H9 (cell line): ENCODE measurements at regions not wholly inside any gene's neighbourhood (a gene's known extent, or its start where the extent isn't known, plus 50 kb on each side); places are given as distances from the start of the nearest gene placed in this dataset.

Source experiments
- DNase-seq: peaks from one replicate; pipeline ENCODE4 v3.0.0-alpha.2; 2017
- H2AFZ ChIP-seq: one replicate; pipeline ENCODE4 v1.6.1; 2013; ENCODE audit warnings: mild to moderate bottlenecking, low read length, control low read depth, moderate library complexity
- H2AK5ac ChIP-seq: 2 replicates; pipeline ENCODE4 v1.6.1; 2013; ENCODE audit warnings: low read length, control low read depth, mixed read lengths; ENCODE audit not compliant: insufficient read length
- H2BK120ac ChIP-seq: one replicate; pipeline ENCODE4 v1.6.1; 2013; ENCODE audit warnings: low read depth, mild to moderate bottlenecking, low read length, control low read depth, inconsistent platforms; ENCODE audit not compliant: poor library complexity, severe bottlenecking
- H2BK12ac ChIP-seq: 2 replicates; pipeline ENCODE4 v1.6.1; 2013; ENCODE audit warnings: low read length, control low read depth, mixed read lengths, low read depth; ENCODE audit not compliant: insufficient read length
- H2BK15ac ChIP-seq: 2 replicates; pipeline ENCODE4 v1.6.1; 2013; ENCODE audit warnings: low read depth, low read length, control low read depth
- H2BK20ac ChIP-seq: one replicate; pipeline ENCODE4 v1.6.1; 2013; ENCODE audit warnings: low read depth, mild to moderate bottlenecking, low read length, control low read depth, inconsistent platforms; ENCODE audit not compliant: poor library complexity, severe bottlenecking
- H2BK5ac ChIP-seq: 2 replicates; pipeline ENCODE4 v1.6.1; 2013; ENCODE audit warnings: low read length, control low read depth, mixed read lengths; ENCODE audit not compliant: insufficient read length
- H3K14ac ChIP-seq: 2 replicates; pipeline ENCODE4 v1.6.1; 2013; ENCODE audit warnings: low read length, control low read depth; ENCODE audit not compliant: insufficient read depth
- H3K18ac ChIP-seq: 2 replicates; pipeline ENCODE4 v1.6.1; 2013; ENCODE audit warnings: low read depth, mild to moderate bottlenecking, mixed read lengths, low read length, control low read depth; ENCODE audit not compliant: insufficient read length
- H3K23ac ChIP-seq: 2 replicates; pipeline ENCODE4 v1.6.1; 2013; ENCODE audit warnings: low read length, control low read depth, mixed read lengths, low read depth; ENCODE audit not compliant: insufficient read length
- H3K23me2 ChIP-seq: 2 replicates; pipeline ENCODE4 v1.6.1; 2013; ENCODE audit warnings: low read depth, mild to moderate bottlenecking, mixed read lengths, low read length, control low read depth; ENCODE audit not compliant: insufficient read length, poor library complexity, severe bottlenecking
- H3K27ac ChIP-seq: 2 replicates; pipeline ENCODE4 v1.5.1; 2013; ENCODE audit warnings: low read length, control low read depth, mixed read lengths, low read depth; ENCODE audit not compliant: insufficient read length
- H3K27me3 ChIP-seq: 2 replicates; pipeline ENCODE4 v1.6.1; 2013; ENCODE audit warnings: low read length, control low read depth, inconsistent platforms; ENCODE audit not compliant: insufficient read depth
- H3K4ac ChIP-seq: 2 replicates; pipeline ENCODE4 v1.6.1; 2013; ENCODE audit warnings: low read depth, mild to moderate bottlenecking, control low read depth, inconsistent platforms, low read length, moderate library complexity
- H3K4me1 ChIP-seq: 2 replicates; pipeline ENCODE4 v1.6.1; 2013; ENCODE audit warnings: low read length, control low read depth, inconsistent platforms; ENCODE audit not compliant: insufficient read depth
- H3K4me2 ChIP-seq: 2 replicates; pipeline ENCODE4 v1.6.1; 2013; ENCODE audit warnings: low read length, control low read depth, mixed read lengths; ENCODE audit not compliant: insufficient read length, insufficient read depth
- H3K56ac ChIP-seq: 2 replicates; pipeline ENCODE4 v1.6.1; 2013; ENCODE audit warnings: low read depth, mild to moderate bottlenecking, mixed read lengths, low read length, control low read depth; ENCODE audit not compliant: insufficient read length
- H3K79me1 ChIP-seq: 2 replicates; pipeline ENCODE4 v1.6.1; 2013; ENCODE audit warnings: low read depth, mild to moderate bottlenecking, moderate library complexity, low read length, control low read depth, inconsistent platforms; ENCODE audit not compliant: insufficient read depth, poor library complexity, severe bottlenecking
- H3K79me2 ChIP-seq: 2 replicates; pipeline ENCODE4 v1.6.1; 2013; ENCODE audit warnings: low read length, control low read depth, inconsistent platforms; ENCODE audit not compliant: insufficient read depth
- H3K9ac ChIP-seq: 2 replicates; pipeline ENCODE4 v1.6.1; 2013; ENCODE audit warnings: low read length, control low read depth, mixed read lengths; ENCODE audit not compliant: insufficient read length; ENCODE audit errors: extremely low read depth
- H3K9me3 ChIP-seq: one replicate; pipeline ENCODE4 v1.6.1; 2013; ENCODE audit warnings: low read depth, low read length, inconsistent platforms; ENCODE audit not compliant: control insufficient read depth
- H3T11ph ChIP-seq: one replicate; pipeline ENCODE4 v1.6.1; 2013; ENCODE audit warnings: mild to moderate bottlenecking, low read length, control low read depth, inconsistent platforms
- H4K20me1 ChIP-seq: one replicate; pipeline ENCODE4 v1.6.1; 2013; ENCODE audit not compliant: control insufficient read depth, insufficient read length, insufficient read depth
- H4K5ac ChIP-seq: 2 replicates; pipeline ENCODE4 v1.6.1; 2013; ENCODE audit warnings: low read depth, mild to moderate bottlenecking, mixed read lengths, low read length, control low read depth; ENCODE audit not compliant: insufficient read length
- H4K8ac ChIP-seq: replicated peaks from 2 replicates; pipeline ENCODE4 v1.6.1; 2013; ENCODE audit warnings: low read length, control low read depth, mixed read lengths, low read depth; ENCODE audit not compliant: insufficient read length
- H4K91ac ChIP-seq: 2 replicates; pipeline ENCODE4 v1.6.1; 2013; ENCODE audit warnings: low read depth, mild to moderate bottlenecking, moderate library complexity, mixed read lengths, low read length, control low read depth; ENCODE audit not compliant: insufficient read length
- H3K27ac Mint-ChIP-seq, 3 experiments: 2 replicates in 2 of 3; 3 replicates in 1 of 3; pipeline ENCODE4 v1.8.0; 2020 to 2021; ENCODE audit warnings: mixed read lengths in 3 of 3, mild to moderate bottlenecking in 1 of 3, moderate library complexity in 1 of 3
- H3K27me3 Mint-ChIP-seq: 2 replicates; pipeline ENCODE4 v1.8.0; 2021; ENCODE audit warnings: low read depth, mild to moderate bottlenecking, moderate library complexity, mixed read lengths
- H3K36me3 Mint-ChIP-seq, 3 experiments: 2 replicates in 2 of 3; 3 replicates in 1 of 3; pipeline ENCODE4 v1.8.0; 2020 to 2021; ENCODE audit warnings: low read depth in 3 of 3, mixed read lengths in 3 of 3; ENCODE audit not compliant: insufficient read depth in 1 of 3
- H3K4me1 Mint-ChIP-seq, 2 experiments: 2 replicates each; pipeline ENCODE4 v1.8.0; 2020; ENCODE audit warnings: mixed read lengths in 2 of 2
- H3K4me3 Mint-ChIP-seq, 2 experiments: 2 replicates in 1 of 2; 3 replicates in 1 of 2; pipeline ENCODE4 v1.8.0; 2020 to 2021; ENCODE audit warnings: mild to moderate bottlenecking in 2 of 2, mixed read lengths in 2 of 2, moderate library complexity in 1 of 2
- H3K9me3 Mint-ChIP-seq, 2 experiments: 2 replicates in 1 of 2; 3 replicates in 1 of 2; pipeline ENCODE4 v1.8.0; 2020; ENCODE audit warnings: mild to moderate bottlenecking in 2 of 2, mixed read lengths in 2 of 2, moderate library complexity in 1 of 2
- CTCF ChIP-seq: fragments of 200-600 bp; sonication (generic); conservative IDR thresholded peaks from 3 replicates; pipeline ENCODE4 v1.8.0; 2021; ENCODE audit warnings: antibody characterized with exemption, mild to moderate bottlenecking
- WGBS: extraction: QIAGEN DNeasy Blood & Tissue Kit; methylation state at CpG from one replicate; pipeline ENCODE4 v1.1.7; 2013; ENCODE audit warnings: missing lambda C conversion rate, low lambda C conversion rate, mixed read lengths; ENCODE audit not compliant: insufficient read length; ENCODE audit errors: extremely low coverage; 5-methylcytosine and 5-hydroxymethylcytosine counted together

GRCh38 chr7:25586513-25586912, 358.2 kb upstream of the NPVF start:
- DNase-seq = no peak
- no peak overlapping the region for H3K9ac ChIP-seq
- no peak overlapping the region for H2BK20ac ChIP-seq
- no peak overlapping the region for H2BK120ac ChIP-seq
- H3K4me2 ChIP-seq = no peak overlapping the region
- H2AFZ ChIP-seq = no peak overlapping the region
- no peak for TF ChIP-seq CTCF
- H3K4me1 ChIP-seq = no peaks in the 10 kb centered on the region
- Mint-ChIP-seq H3K27me3 (peaks cover 10% of the 10 kb centered on the region), H3K9me3 (no peaks in the 10 kb centered on the region; a peak in 1 of 5 replicates), H3K4me1 (peaks cover 0 to 5% of the 10 kb centered on the region in 2 experiments; a peak in 1 of 4 replicates), H3K4me3 (no peak overlapping the region), H3K27ac (no peak overlapping the region), H3K36me3 (no peaks in the 10 kb centered on the region; a peak in 1 of 7 replicates)
- no peak overlapping the region for H3K18ac ChIP-seq
- H2AK5ac ChIP-seq = no peak overlapping the region
- H3K79me2 ChIP-seq = no peaks in the 10 kb centered on the region
- H4K91ac ChIP-seq = no peak overlapping the region
- no CpG with 5 or more reads among the region's 5 CpGs for WGBS
- no peaks in the 10 kb centered on the region for H3K23me2 ChIP-seq
- H3K9me3 ChIP-seq = no peaks in the 10 kb centered on the region
- H4K5ac ChIP-seq = no peak overlapping the region
- H4K20me1 ChIP-seq = no peaks in the 10 kb centered on the region
- H3K27me3 ChIP-seq = no peaks in the 10 kb centered on the region
- no peak overlapping the region for H2BK5ac ChIP-seq
- H3K27ac ChIP-seq = no peak overlapping the region
- no peak overlapping the region for H3K14ac ChIP-seq
- no peak overlapping the region for H3K56ac ChIP-seq
- no peak overlapping the region for H3K4ac ChIP-seq
- H2BK15ac ChIP-seq = no peak overlapping the region
- no peak overlapping the region for H3K23ac ChIP-seq
- H4K8ac ChIP-seq = no peak overlapping the region
- no peak overlapping the region for H2BK12ac ChIP-seq
- no peak overlapping the region for H3T11ph ChIP-seq
- H3K79me1 ChIP-seq = no peaks in the 10 kb centered on the region
